ENCODE measurements at regions not wholly inside any gene's neighbourhood (a gene's known extent, or its start where the extent isn't known, plus 50 kb on each side); places are given as distances from the start of the nearest gene placed in this dataset.

DNA sequence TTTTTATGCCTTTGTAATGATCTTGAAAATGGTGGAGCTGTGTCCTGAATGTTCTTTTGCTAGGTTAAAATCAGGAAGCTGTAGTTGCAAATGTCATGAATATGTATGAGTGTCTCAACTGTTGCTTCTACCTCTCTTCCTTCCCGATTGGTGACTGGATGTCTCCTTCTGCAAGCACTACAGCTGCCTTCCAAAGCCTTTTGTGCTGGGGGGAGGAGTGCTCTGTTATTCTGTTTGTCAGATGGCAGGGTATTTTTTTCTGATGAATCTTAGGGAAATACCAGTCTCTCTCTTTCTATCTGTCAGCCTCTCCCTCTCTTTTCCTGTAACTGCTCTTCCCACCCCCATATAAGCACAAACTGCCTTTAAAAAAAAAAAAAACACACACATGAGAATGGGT lies 1396.3 kb upstream of the CELF4 start:
- no peaks in the 10 kb centered on the region for H3K9me3 ChIP-seq (ENCODE audit: control insufficient read depth, low read length)
- H3K4me1 ChIP-seq (ENCODE audit: control insufficient read depth, insufficient read depth, low read length): no peaks in the 10 kb centered on the region
- H3K27me3 ChIP-seq (ENCODE audit: control insufficient read depth, insufficient read depth, low read length, poor library complexity, severe bottlenecking): peaks cover 4% of the 10 kb centered on the region
- H3K9ac ChIP-seq (ENCODE audit: extremely low read depth, low read length, poor library complexity, severe bottlenecking): no peak overlapping the region
- DNase-seq: no peak
- no peaks in the 10 kb centered on the region for H3K27me3 Mint-ChIP-seq (ENCODE audit: insufficient read depth)
- H3K27ac Mint-ChIP-seq: no peak overlapping the region
- H3K4me1 Mint-ChIP-seq: peaks cover 18% of the 10 kb centered on the region
- no peak overlapping the region for H3K4me3 Mint-ChIP-seq
- no peaks in the 10 kb centered on the region for H3K36me3 ChIP-seq (ENCODE audit: control insufficient read depth, insufficient read depth, low read length)
- H3K9me3 Mint-ChIP-seq: no peaks in the 10 kb centered on the region
- TF ChIP-seq, protein P1, sequence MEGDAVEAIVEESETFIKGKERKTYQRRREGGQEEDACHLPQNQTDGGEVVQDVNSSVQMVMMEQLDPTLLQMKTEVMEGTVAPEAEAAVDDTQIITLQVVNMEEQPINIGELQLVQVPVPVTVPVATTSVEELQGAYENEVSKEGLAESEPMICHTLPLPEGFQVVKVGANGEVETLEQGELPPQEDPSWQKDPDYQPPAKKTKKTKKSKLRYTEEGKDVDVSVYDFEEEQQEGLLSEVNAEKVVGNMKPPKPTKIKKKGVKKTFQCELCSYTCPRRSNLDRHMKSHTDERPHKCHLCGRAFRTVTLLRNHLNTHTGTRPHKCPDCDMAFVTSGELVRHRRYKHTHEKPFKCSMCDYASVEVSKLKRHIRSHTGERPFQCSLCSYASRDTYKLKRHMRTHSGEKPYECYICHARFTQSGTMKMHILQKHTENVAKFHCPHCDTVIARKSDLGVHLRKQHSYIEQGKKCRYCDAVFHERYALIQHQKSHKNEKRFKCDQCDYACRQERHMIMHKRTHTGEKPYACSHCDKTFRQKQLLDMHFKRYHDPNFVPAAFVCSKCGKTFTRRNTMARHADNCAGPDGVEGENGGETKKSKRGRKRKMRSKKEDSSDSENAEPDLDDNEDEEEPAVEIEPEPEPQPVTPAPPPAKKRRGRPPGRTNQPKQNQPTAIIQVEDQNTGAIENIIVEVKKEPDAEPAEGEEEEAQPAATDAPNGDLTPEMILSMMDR (conservative IDR thresholded peaks at IDR 0.05): no peak
- H3K36me3 Mint-ChIP-seq (ENCODE audit: low read depth): no peaks in the 10 kb centered on the region
- no peak overlapping the region for H3K4me3 ChIP-seq (ENCODE audit: low read length)
- WGBS, 2 experiments (ENCODE audit: insufficient coverage in 1 of 2, insufficient read length in 1 of 2): no CpG with 5 or more reads among the region's 1 CpG
- H3K27ac ChIP-seq (ENCODE audit: low read depth, low read length): no peak overlapping the region

DNA sequence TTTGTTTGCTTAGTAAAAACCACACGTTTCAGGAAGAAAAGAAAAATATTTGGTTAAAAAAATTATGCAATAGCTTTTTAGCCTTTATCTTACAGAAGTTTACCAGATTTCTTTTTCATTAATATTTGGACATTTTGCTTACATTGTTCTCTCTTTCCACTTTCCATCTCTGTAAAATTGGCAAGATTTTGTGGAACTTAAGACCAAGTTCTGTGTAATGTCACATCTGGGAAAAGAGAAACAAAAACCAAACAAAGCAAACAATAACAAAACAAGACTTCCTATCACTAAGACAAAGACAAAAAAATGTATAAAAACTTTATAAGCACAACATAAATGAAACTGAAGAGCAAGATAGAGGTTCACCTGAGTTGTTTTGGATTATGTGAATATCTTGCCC lies 1392.1 kb upstream of the CELF4 start:
- no peak overlapping the region for H3K4me3 Mint-ChIP-seq
- H3K27me3 Mint-ChIP-seq (ENCODE audit: insufficient read depth): no peaks in the 10 kb centered on the region
- H3K9me3 Mint-ChIP-seq: no peaks in the 10 kb centered on the region
- Histone ChIP-seq H3K4me3 (ENCODE audit: low read length) (no peak overlapping the region), H3K27me3 (ENCODE audit: control insufficient read depth, insufficient read depth, low read length, poor library complexity, severe bottlenecking) (no peaks in the 10 kb centered on the region), H3K4me1 (ENCODE audit: control insufficient read depth, insufficient read depth, low read length) (no peaks in the 10 kb centered on the region), H3K9me3 (ENCODE audit: control insufficient read depth, low read length) (no peaks in the 10 kb centered on the region), H3K27ac (ENCODE audit: low read depth, low read length) (no peak overlapping the region), H3K36me3 (ENCODE audit: control insufficient read depth, insufficient read depth, low read length) (no peaks in the 10 kb centered on the region), H3K9ac (ENCODE audit: extremely low read depth, low read length, poor library complexity, severe bottlenecking) (no peak overlapping the region)
- H3K4me1 Mint-ChIP-seq: peaks cover 9% of the 10 kb centered on the region
- H3K27ac Mint-ChIP-seq: no peak overlapping the region
- no peak for DNase-seq
- 86% methylated on average over 1 of the region's 1 CpG; no CpG with 5 or more reads in 1 of the 2 experiments for WGBS, 2 experiments (ENCODE audit: insufficient coverage in 1 of 2, insufficient read length in 1 of 2)
- TF ChIP-seq, protein P1 (conservative IDR thresholded peaks at IDR 0.05): no peak
- H3K36me3 Mint-ChIP-seq (ENCODE audit: low read depth): no peaks in the 10 kb centered on the region

DNA sequence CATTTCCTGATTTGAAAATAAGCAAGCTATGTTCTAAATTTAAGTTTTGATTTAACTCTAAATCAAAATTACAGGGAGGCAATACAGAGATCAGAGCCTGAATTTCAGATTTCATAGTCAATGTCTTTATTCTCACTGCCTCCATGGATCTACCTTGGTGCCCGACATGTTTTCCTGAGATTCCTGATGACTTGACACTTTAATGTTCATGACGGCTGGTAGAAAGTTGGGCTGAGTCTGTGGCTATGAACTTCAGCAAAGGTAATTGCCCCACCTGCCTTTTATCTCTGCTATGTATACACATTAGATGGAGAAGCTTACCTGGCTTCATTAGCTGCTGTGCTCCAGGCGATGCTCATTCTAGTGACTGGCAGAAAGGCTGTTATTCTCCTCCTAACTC lies 1390.5 kb upstream of the CELF4 start:
- TF ChIP-seq, protein P1 (conservative IDR thresholded peaks at IDR 0.05): no peak
- no peaks in the 10 kb centered on the region for H3K27me3 Mint-ChIP-seq (ENCODE audit: insufficient read depth)
- H3K4me3 Mint-ChIP-seq: no peak overlapping the region
- peaks cover 5% of the 10 kb centered on the region for H3K4me1 Mint-ChIP-seq
- Histone ChIP-seq H3K36me3 (ENCODE audit: control insufficient read depth, insufficient read depth, low read length) (no peaks in the 10 kb centered on the region), H3K9me3 (ENCODE audit: control insufficient read depth, low read length) (no peaks in the 10 kb centered on the region), H3K4me3 (ENCODE audit: low read length) (no peak overlapping the region), H3K4me1 (ENCODE audit: control insufficient read depth, insufficient read depth, low read length) (no peaks in the 10 kb centered on the region), H3K27ac (ENCODE audit: low read depth, low read length) (no peak overlapping the region), H3K27me3 (ENCODE audit: control insufficient read depth, insufficient read depth, low read length, poor library complexity, severe bottlenecking) (no peaks in the 10 kb centered on the region), H3K9ac (ENCODE audit: extremely low read depth, low read length, poor library complexity, severe bottlenecking) (no peak overlapping the region)
- H3K9me3 Mint-ChIP-seq: no peaks in the 10 kb centered on the region
- no peaks in the 10 kb centered on the region for H3K36me3 Mint-ChIP-seq (ENCODE audit: low read depth)
- DNase-seq: no peak
- 67 to 87% methylated on average over 1 to 3 of the region's 3 CpGs for WGBS, 2 experiments (ENCODE audit: insufficient coverage in 1 of 2, insufficient read length in 1 of 2)
- H3K27ac Mint-ChIP-seq: no peak overlapping the region

Data from endodermal cell (in vitro differentiated cells).